Large intestine (tissue), 3 donors: ENCODE measurements at regions not wholly inside any gene's neighbourhood (a gene's known extent, or its start where the extent isn't known, plus 50 kb on each side); places are given as distances from the start of the nearest gene placed in this dataset.

Source experiments
- DNase-seq, 2 donors: peaks; one replicate each; pipeline versions ENCODE4 v3.0.0 to v3.0.0-alpha.2; 2013
- H3K27ac ChIP-seq: one replicate; pipeline ENCODE4 v1.5.1; 2013; ENCODE audit warnings: low read length
- H3K27me3 ChIP-seq: 2 replicates; pipeline ENCODE4 v1.6.1; 2013; ENCODE audit warnings: low read length; ENCODE audit not compliant: control insufficient read depth, insufficient read depth
- H3K36me3 ChIP-seq: 2 replicates; pipeline ENCODE4 v1.6.1; 2013; ENCODE audit warnings: low read length; ENCODE audit not compliant: control insufficient read depth, insufficient read depth
- H3K4me1 ChIP-seq: one replicate; pipeline ENCODE4 v1.6.1; 2013; ENCODE audit warnings: low read length; ENCODE audit not compliant: control insufficient read depth, insufficient read depth
- H3K4me3 ChIP-seq: one replicate; pipeline ENCODE4 v1.5.1; 2013; ENCODE audit warnings: low read length
- H3K9me3 ChIP-seq: one replicate; pipeline ENCODE4 v1.6.1; 2013; ENCODE audit warnings: mild to moderate bottlenecking, low read depth, low read length, moderate library complexity; ENCODE audit not compliant: control insufficient read depth
- WGBS: methylation state at CpG from one replicate; pipeline ENCODE4 v1.1.5; 2013; ENCODE audit warnings: low lambda C conversion rate; ENCODE audit not compliant: insufficient coverage; 5-methylcytosine and 5-hydroxymethylcytosine counted together

DNA sequence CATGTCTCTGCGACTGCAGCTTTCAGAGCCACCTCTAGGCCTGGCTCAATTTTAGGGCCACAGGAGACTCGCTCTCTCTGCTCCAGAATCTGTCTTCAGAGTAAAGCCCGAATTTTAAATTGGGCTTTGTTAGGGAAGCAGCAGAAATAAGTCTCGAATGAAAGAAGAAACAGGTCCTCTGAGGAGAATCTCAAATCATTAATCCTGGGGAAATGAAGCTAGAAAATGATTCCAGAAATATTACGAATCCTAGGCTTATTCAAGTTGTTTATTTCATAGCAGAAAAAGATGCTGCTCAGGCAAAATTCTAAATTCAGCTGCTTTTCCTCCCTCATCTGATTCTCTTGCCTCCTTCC is 114.2 kb upstream of the THBS1 start:
- H3K4me1 ChIP-seq, result no peaks in the 10 kb centered on the region
- no peaks in the 10 kb centered on the region for H3K9me3 ChIP-seq
- no peak for DNase-seq
- H3K27ac ChIP-seq, result peak overlapping the region; percentile 34
- no peaks in the 10 kb centered on the region for H3K36me3 ChIP-seq
- WGBS, result 80% methylated on average over 1 of the region's 5 CpGs
- no peaks in the 10 kb centered on the region for H3K27me3 ChIP-seq
- H3K4me3 ChIP-seq, result no peak overlapping the region

GRCh38 chr15:39468331-39468730 is 112.5 kb upstream of the THBS1 start:
- no peaks in the 10 kb centered on the region for H3K27me3 ChIP-seq
- H3K9me3 ChIP-seq, result no peaks in the 10 kb centered on the region
- no CpG with 5 or more reads among the region's 4 CpGs for WGBS
- DNase-seq, result no peak
- H3K27ac ChIP-seq, result no peak overlapping the region
- H3K4me1 ChIP-seq, result no peaks in the 10 kb centered on the region
- H3K36me3 ChIP-seq, result no peaks in the 10 kb centered on the region
- H3K4me3 ChIP-seq, result no peak overlapping the region

- no peak for DNase-seq
- no peaks in the 10 kb centered on the region for H3K36me3 ChIP-seq
- no peak overlapping the region for H3K4me3 ChIP-seq
- no peaks in the 10 kb centered on the region for H3K9me3 ChIP-seq
- WGBS, result 90% methylated on average over 2 of the region's 3 CpGs
- no peaks in the 10 kb centered on the region for H3K27me3 ChIP-seq
- H3K27ac ChIP-seq, result no peak overlapping the region
- no peaks in the 10 kb centered on the region for H3K4me1 ChIP-seq
Measured at GRCh38 chr15:39468828-39469227, 112.1 kb upstream of the THBS1 start.

DNA sequence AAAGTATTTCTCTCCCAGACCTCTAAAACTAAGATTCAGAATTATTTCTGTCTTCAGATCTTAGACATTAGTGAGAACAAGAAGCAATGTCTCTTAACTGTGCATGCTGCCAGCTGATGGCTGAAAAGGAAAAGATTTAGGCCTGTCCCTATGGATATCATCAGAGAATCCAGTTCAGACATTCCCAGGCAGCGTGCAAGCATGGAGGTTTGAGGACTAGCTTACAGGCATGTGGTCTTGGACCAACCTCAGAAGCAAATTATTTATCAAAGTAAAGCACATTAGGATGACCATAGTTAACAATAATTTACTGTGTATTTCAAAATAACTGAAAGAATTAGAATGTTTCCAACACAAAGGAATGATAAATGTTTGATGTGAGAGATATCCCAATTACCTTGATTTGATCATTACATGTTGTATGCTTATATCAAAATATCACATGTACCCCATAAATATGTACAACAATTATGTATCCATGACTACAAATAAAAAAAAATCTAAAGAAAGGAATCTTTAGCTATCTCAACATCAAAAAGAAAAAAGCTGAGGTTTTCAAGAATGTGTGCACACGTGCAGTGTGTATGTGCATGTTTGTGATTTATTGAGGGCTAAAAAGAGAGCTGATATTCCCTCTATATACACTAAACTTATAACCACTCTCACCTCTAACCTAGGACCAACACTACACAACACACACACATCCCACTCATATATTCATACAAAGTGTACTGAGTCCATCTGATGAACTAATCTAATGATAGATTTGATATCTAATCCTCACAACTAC is 108.9 kb upstream of the THBS1 start:
- Histone ChIP-seq H3K36me3 (no peaks in the 10 kb centered on the region), H3K27ac (peak overlapping the region; percentile 81), H3K4me1 (no peaks in the 10 kb centered on the region), H3K27me3 (no peaks in the 10 kb centered on the region), H3K9me3 (no peaks in the 10 kb centered on the region), H3K4me3 (no peak overlapping the region)
- WGBS, result 83% methylated on average over 1 of the region's 2 CpGs
- no peak for DNase-seq

DNA sequence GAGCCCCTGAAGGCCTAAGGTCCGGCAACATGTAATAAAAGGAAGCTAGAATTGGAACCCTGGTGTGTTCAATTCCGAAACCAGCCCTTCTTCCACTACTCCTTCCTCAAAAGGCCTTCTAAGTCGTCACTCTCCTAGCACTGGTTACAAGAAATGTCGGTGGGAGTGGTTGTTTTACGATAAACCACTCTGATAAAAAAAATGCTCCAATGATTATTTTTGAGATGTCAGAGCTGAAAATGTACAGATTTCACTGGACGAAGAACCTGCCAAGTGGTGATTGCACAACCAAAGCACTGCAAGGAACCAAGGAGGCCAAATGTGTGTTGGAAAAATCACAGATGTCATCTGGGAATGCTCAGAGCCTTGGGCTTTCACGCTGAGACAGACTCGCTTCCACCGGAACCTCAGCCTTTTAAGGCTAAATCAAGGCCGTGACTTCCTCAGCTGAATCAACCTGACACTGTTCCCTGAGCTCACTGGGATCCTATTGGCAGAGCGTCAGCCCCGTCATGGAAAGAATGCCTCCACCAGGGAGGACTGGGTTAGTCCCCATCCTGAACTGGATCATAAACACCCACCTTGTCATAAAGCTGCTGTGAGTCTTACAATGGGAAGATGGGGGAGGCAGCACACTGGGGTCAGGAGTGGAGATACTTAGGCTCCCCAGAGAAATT is 108.1 kb upstream of the THBS1 start:
- 70% methylated on average over 4 of the region's 12 CpGs for WGBS
- peak; percentile 79 to 80 for DNase-seq
- no peaks in the 10 kb centered on the region for H3K4me1 ChIP-seq
- no peak overlapping the region for H3K4me3 ChIP-seq
- no peaks in the 10 kb centered on the region for H3K27me3 ChIP-seq
- peak overlapping the region; percentile 81 for H3K27ac ChIP-seq
- H3K9me3 ChIP-seq, result no peaks in the 10 kb centered on the region
- no peaks in the 10 kb centered on the region for H3K36me3 ChIP-seq

DNA sequence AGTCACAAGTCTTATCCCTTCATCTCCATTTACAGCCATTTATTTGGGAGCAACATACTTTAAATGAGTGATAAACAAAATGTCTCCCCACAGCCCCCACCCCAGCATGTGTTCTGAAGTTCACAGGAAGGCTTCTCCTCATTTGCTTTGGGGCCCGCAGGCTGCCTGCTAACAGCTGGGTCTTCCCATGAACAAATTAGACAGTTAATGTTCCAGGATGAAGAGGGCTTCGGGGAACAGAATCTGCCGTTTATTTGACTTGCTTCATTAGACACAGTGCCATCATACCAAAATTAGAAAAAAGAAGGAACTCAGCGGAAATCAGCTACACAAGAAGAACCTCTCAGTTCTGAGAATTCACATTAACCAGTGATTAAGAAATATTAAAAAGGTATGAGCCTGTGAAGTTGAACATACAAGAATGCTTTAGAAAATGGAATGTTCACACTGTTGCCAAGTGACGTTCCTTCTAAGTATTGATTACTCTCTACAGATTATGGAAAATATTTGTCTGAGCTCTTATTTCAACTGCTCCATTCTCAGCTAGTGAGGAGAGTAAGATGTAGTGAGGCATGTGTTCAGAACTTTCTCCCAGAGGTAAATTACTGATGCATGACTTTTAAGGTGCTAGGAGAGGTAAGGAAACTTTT is 107.5 kb upstream of the THBS1 start:
- H3K27ac ChIP-seq, result peak overlapping the region; percentile 81

DNA sequence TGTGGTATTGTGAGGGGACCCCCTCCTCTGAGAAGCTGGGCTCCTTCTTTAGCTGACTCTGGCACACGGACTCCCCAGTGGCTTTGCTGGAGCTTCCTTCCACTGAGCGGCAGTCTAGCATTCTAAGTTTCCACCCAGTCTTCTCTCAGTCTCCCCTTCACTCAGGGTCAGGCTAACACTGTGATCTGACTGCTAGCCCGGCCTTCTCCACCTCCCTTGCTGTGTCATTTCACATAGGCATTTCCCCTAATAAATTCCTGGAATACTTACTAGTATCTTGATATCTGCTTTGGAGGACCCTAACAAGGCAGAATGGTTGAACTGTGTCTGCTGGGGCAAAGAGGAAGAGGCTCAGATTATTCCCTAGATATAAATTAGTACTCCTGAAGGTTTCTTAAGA is 106.2 kb upstream of the THBS1 start:
- Histone ChIP-seq H3K27me3 (no peaks in the 10 kb centered on the region), H3K9me3 (no peaks in the 10 kb centered on the region), H3K4me1 (no peaks in the 10 kb centered on the region), H3K4me3 (no peak overlapping the region), H3K27ac (no peak overlapping the region), H3K36me3 (no peaks in the 10 kb centered on the region)
- no peak for DNase-seq
- no CpG with 5 or more reads among the region's 3 CpGs for WGBS

More for the DNA sequence above, 107.5 kb upstream of the THBS1 start:
- WGBS, result no CpG with 5 or more reads among the region's 5 CpGs
- Histone ChIP-seq H3K9me3 (no peaks in the 10 kb centered on the region), H3K4me1 (no peaks in the 10 kb centered on the region), H3K36me3 (no peaks in the 10 kb centered on the region), H3K27me3 (no peaks in the 10 kb centered on the region), H3K4me3 (no peak overlapping the region)
- no peak for DNase-seq

DNA sequence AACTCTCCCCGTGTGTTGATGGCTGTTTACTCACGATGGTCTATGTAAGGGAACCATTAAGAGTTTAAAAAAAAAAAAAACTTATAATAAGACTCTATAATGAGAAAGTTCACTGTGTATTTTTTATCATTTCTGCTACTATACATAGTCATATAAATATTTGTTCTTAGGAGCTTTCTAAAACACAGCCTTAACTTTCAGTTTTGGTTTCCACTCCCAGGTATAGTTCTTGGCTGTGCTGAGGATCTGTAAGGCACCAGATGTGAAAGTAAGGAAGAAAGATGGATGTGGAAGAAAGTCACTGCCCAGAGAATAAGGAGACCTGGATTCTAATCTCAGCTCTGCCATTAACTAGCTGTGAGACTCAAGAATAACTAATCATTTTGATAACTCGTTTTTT is 101.9 kb upstream of the THBS1 start:
- DNase-seq, result no peak
- H3K9me3 ChIP-seq, result no peaks in the 10 kb centered on the region
- WGBS, result no CpG with 5 or more reads among the region's 3 CpGs

GRCh38 chr15:39479911-39480310 is 101.0 kb upstream of the THBS1 start:
- no peak for DNase-seq
- Histone ChIP-seq H3K36me3 (no peaks in the 10 kb centered on the region), H3K27me3 (no peaks in the 10 kb centered on the region), H3K27ac (no peak overlapping the region), H3K4me1 (no peaks in the 10 kb centered on the region), H3K9me3 (no peaks in the 10 kb centered on the region), H3K4me3 (no peak overlapping the region)
- no CpG with 5 or more reads among the region's 2 CpGs for WGBS

More for the DNA sequence above, 101.9 kb upstream of the THBS1 start:
- Histone ChIP-seq H3K36me3 (no peaks in the 10 kb centered on the region), H3K4me3 (no peak overlapping the region), H3K27me3 (no peaks in the 10 kb centered on the region), H3K4me1 (no peaks in the 10 kb centered on the region), H3K27ac (no peak overlapping the region)

GRCh38 chr15:39482459-39482858 is 98.4 kb upstream of the THBS1 start:
- no peaks in the 10 kb centered on the region for H3K4me1 ChIP-seq
- H3K9me3 ChIP-seq, result no peaks in the 10 kb centered on the region
- H3K27me3 ChIP-seq, result no peaks in the 10 kb centered on the region
- no peak overlapping the region for H3K27ac ChIP-seq
- no peak overlapping the region for H3K4me3 ChIP-seq
- no peaks in the 10 kb centered on the region for H3K36me3 ChIP-seq
- DNase-seq, result no peak
- WGBS, result 57% methylated on average over 3 of the region's 3 CpGs
